Suprapubic skin (tissue), 4 donors: ENCODE measurements at regions not wholly inside any gene's neighbourhood (a gene's known extent, or its start where the extent isn't known, plus 50 kb on each side); places are given as distances from the start of the nearest gene placed in this dataset.
"Not testable (repeated sequence)": the region's sequence is repeated elsewhere in the genome, so short reads cannot be mapped to it uniquely, and the experiment has no call there.

Experiments
- DNase-seq, 2 donors: peaks; one replicate each; pipeline ENCODE4 v3.0.0-alpha.2; 2019; ENCODE audit warnings: low spot score in 2 of 2
- H3K27ac ChIP-seq: fragments of 200-600 bp; sonication (generic); one replicate; pipeline ENCODE4 v1.5.1; 2019
- H3K27me3 ChIP-seq: fragments of 200-600 bp; sonication (generic); one replicate; pipeline ENCODE4 v1.5.1; 2019
- H3K36me3 ChIP-seq: fragments of 200-600 bp; sonication (generic); one replicate; pipeline ENCODE4 v1.5.1; 2019
- H3K4me1 ChIP-seq: fragments of 200-600 bp; sonication (generic); one replicate; pipeline ENCODE4 v1.5.1; 2019
- H3K4me3 ChIP-seq: fragments of 200-600 bp; sonication (generic); one replicate; pipeline ENCODE4 v1.5.1; 2019; ENCODE audit warnings: mild to moderate bottlenecking
- H3K9me3 ChIP-seq: fragments of 200-600 bp; sonication (generic); one replicate; pipeline ENCODE4 v1.5.1; 2019
- CTCF ChIP-seq, 2 donors: fragments of 200-600 bp in 1 of 2; fragments of 450-650 bp in 1 of 2; sonication (generic) in 1 of 2; IDR thresholded peaks; one replicate each; pipeline ENCODE4 v1.5.1; 2016 to 2019; ENCODE audit warnings: antibody characterized with exemption in 2 of 2, mild to moderate bottlenecking in 1 of 2, moderate library complexity in 1 of 2
- EP300 ChIP-seq: sonication (generic); formaldehyde crosslinking; IDR thresholded peaks from one replicate; pipeline ENCODE4 v1.6.1; 2017; ENCODE audit warnings: antibody characterized with exemption
- POLR2A ChIP-seq, 2 donors: fragments of 450-650 bp; IDR thresholded peaks; one replicate each; pipeline ENCODE4 v1.6.1; 2017; ENCODE audit warnings: antibody characterized with exemption in 2 of 2, mild to moderate bottlenecking in 2 of 2, moderate library complexity in 2 of 2
- POLR2AphosphoS5 ChIP-seq, 3 donors: sonication (generic); formaldehyde crosslinking; IDR thresholded peaks; one replicate each; pipeline ENCODE4 v1.6.1; 2017; ENCODE audit warnings: antibody characterized with exemption in 3 of 3
- WGBS: methylation state at CpG from one replicate; pipeline ENCODE4 v1.1.5; 2018; 5-methylcytosine and 5-hydroxymethylcytosine counted together

GRCh38 chr2:78839259-78839658, 186.2 kb upstream of the REG3G start:
- Histone ChIP-seq H3K4me1 (no peaks in the 10 kb centered on the region), H3K4me3 (no peak overlapping the region), H3K27ac (no peak overlapping the region), H3K9me3 (no peaks in the 10 kb centered on the region), H3K27me3 (no peaks in the 10 kb centered on the region), H3K36me3 (no peaks in the 10 kb centered on the region)
- no peak for DNase-seq
- TF ChIP-seq EP300 (no peak), POLR2A (IDR thresholded peaks at IDR 0.05) (no peak), CTCF (IDR thresholded peaks at IDR 0.05) (no peak), POLR2AphosphoS5 (IDR thresholded peaks at IDR 0.05) (no peak)
- WGBS = 37% methylated on average over 3 of the region's 3 CpGs

GRCh38 chr2:78840311-78840710, 185.2 kb upstream of the REG3G start:
- H3K9me3 ChIP-seq, H3K4me1 ChIP-seq, H3K27ac ChIP-seq, H3K4me3 ChIP-seq, H3K36me3 ChIP-seq, H3K27me3 ChIP-seq, DNase-seq: not testable (repeated sequence)
- WGBS = 96% methylated on average over 10 of the region's 10 CpGs

- no peak for DNase-seq
- Histone ChIP-seq H3K27ac (no peak overlapping the region), H3K9me3 (peaks cover 4% of the 10 kb centered on the region), H3K27me3 (no peaks in the 10 kb centered on the region), H3K36me3 (no peaks in the 10 kb centered on the region), H3K4me3 (no peak overlapping the region), H3K4me1 (no peaks in the 10 kb centered on the region)
- WGBS = 48% methylated on average over 4 of the region's 4 CpGs
- TF ChIP-seq EP300 (no peak), POLR2A (IDR thresholded peaks at IDR 0.05) (no peak), POLR2AphosphoS5 (IDR thresholded peaks at IDR 0.05) (no peak), CTCF (IDR thresholded peaks at IDR 0.05) (no peak)
These were observed 179.8 kb upstream of the REG3G start for GRCh38 chr2:78845664-78846185.

GRCh38 chr2:78861546-78861945, 164.0 kb upstream of the REG3G start:
- Histone ChIP-seq H3K4me1 (no peaks in the 10 kb centered on the region), H3K4me3 (no peak overlapping the region), H3K27ac (no peak overlapping the region), H3K9me3 (no peaks in the 10 kb centered on the region), H3K27me3 (no peaks in the 10 kb centered on the region), H3K36me3 (no peaks in the 10 kb centered on the region)
- DNase-seq = no peak
- TF ChIP-seq POLR2A (IDR thresholded peaks at IDR 0.05) (no peak), CTCF (IDR thresholded peaks at IDR 0.05) (no peak), POLR2AphosphoS5 (IDR thresholded peaks at IDR 0.05) (no peak), EP300 (no peak)
- WGBS = 69% methylated on average over 6 of the region's 6 CpGs

- no peaks in the 10 kb centered on the region for H3K27me3 ChIP-seq
- no peaks in the 10 kb centered on the region for H3K36me3 ChIP-seq
- DNase-seq = no peak
- H3K4me1 ChIP-seq = no peaks in the 10 kb centered on the region
- 94% methylated on average over 3 of the region's 3 CpGs for WGBS
- no peak overlapping the region for H3K27ac ChIP-seq
- no peak for TF ChIP-seq POLR2A (IDR thresholded peaks at IDR 0.05)
- no peak overlapping the region for H3K4me3 ChIP-seq
- no peaks in the 10 kb centered on the region for H3K9me3 ChIP-seq
These were observed 161.3 kb upstream of the REG3G start for GRCh38 chr2:78864205-78864604.

- 89% methylated on average over 10 of the region's 10 CpGs for WGBS
- Histone ChIP-seq H3K9me3 (no peaks in the 10 kb centered on the region), H3K4me3 (no peak overlapping the region)
These were observed 159.8 kb upstream of the REG3G start for GRCh38 chr2:78865667-78866066.

More at GRCh38 chr2:78865667-78866066, 159.8 kb upstream of the REG3G start:
- H3K27me3 ChIP-seq = no peaks in the 10 kb centered on the region
- DNase-seq = no peak
- H3K27ac ChIP-seq = no peak overlapping the region
- no peaks in the 10 kb centered on the region for H3K36me3 ChIP-seq
- no peaks in the 10 kb centered on the region for H3K4me1 ChIP-seq
- TF ChIP-seq CTCF (IDR thresholded peaks at IDR 0.05) (no peak), EP300 (no peak), POLR2A (IDR thresholded peaks at IDR 0.05) (no peak), POLR2AphosphoS5 (IDR thresholded peaks at IDR 0.05) (no peak)
